ENCODE measurements at regions not wholly inside any gene's neighbourhood (a gene's known extent, or its start where the extent isn't known, plus 50 kb on each side); places are given as distances from the start of the nearest gene placed in this dataset.

DNA sequence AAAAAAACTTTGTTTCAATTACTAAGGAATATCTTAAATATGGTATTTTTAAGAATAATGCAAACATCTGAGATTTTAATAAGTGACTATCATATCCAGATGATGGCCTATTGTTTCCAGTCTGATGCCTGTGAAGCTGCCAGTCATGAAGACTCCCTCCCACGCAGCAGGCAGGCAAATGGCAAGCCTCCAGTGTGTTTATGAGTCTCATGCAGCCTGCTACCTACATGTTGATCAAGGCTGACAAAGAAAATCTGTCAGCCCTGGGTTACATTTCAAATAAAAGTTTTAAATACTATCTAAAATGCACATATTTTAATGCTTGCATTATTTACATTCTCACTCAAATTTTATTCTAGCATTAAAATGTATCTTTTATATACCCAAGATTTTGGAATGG, 137.6 kb upstream of the RNPC3 start:
- H3K4me3 ChIP-seq (ENCODE audit: low read depth, low read length), result no peak overlapping the region
- no peak for DNase-seq (ENCODE audit: low read depth)
- TF ChIP-seq, protein P1, sequence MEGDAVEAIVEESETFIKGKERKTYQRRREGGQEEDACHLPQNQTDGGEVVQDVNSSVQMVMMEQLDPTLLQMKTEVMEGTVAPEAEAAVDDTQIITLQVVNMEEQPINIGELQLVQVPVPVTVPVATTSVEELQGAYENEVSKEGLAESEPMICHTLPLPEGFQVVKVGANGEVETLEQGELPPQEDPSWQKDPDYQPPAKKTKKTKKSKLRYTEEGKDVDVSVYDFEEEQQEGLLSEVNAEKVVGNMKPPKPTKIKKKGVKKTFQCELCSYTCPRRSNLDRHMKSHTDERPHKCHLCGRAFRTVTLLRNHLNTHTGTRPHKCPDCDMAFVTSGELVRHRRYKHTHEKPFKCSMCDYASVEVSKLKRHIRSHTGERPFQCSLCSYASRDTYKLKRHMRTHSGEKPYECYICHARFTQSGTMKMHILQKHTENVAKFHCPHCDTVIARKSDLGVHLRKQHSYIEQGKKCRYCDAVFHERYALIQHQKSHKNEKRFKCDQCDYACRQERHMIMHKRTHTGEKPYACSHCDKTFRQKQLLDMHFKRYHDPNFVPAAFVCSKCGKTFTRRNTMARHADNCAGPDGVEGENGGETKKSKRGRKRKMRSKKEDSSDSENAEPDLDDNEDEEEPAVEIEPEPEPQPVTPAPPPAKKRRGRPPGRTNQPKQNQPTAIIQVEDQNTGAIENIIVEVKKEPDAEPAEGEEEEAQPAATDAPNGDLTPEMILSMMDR (IDR thresholded peaks at IDR 0.05; ENCODE audit: insufficient read depth, low read depth, low read length, missing control alignments), result no peak

DNA sequence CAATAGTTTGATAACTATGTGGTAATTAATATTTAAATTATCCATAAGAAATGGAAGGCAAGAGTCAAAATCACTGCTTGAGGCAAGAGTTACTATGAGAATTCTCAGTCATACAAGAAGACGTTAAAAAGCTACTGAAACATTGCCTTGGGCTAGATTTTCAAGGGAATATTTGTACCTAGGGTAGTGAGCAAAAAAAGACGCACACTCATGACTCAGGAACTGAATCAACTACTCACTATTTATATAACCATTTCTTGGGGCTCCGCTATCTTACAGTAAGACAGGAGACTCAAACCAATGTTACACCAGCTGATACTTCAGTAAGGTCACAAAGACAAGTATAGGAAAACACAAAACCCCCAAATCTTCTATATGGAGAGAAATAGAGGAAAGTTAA, 151.5 kb upstream of the RNPC3 start:
- no peak overlapping the region for H3K4me3 ChIP-seq (ENCODE audit: low read depth, low read length)
- TF ChIP-seq, protein P1 (IDR thresholded peaks at IDR 0.05; ENCODE audit: insufficient read depth, low read depth, low read length, missing control alignments), result no peak
- no peak for DNase-seq (ENCODE audit: low read depth)

DNA sequence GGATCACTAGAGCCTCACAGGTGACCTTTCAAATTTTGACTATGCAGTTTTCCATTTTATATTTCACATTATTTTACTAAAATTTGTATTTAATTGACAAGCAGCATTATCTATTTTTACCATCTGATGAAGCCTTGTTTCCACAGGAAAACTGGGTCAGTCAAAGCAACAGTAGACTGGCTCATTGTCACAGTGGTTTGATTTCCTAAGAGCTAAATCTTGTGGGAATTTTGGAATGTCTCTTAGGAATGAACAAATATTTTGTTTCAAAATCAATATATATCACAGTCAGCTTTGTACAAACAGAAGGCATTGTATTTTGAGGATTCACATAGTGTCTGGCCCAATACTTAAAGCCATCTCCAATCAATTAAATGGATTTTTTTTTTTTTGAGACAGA, 152.6 kb upstream of the RNPC3 start:
- H3K4me3 ChIP-seq (ENCODE audit: low read depth, low read length), result no peak overlapping the region
- TF ChIP-seq, protein P1 (IDR thresholded peaks at IDR 0.05; ENCODE audit: insufficient read depth, low read depth, low read length, missing control alignments), result no peak
- no peak for DNase-seq (ENCODE audit: low read depth)

DNA sequence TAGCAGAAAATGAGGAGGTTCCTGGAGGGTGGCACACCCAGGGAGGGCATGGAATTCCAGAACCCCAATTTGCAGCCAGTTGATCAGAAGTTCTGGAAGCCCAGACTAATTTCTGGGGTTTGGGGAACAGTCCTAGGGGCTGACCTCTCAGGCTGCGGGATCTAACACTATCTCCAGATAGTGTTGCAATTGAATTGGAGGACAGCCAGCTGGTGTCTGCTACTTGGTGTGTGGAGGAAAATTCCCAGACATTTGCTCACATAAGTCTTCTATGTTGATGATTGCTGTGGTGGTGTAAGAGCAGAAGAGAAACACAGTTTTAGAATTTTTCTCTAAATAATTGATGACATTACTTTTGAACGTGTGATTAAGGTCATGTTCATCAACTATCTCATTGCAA, 154.3 kb upstream of the RNPC3 start:
- no peak for DNase-seq (ENCODE audit: low read depth)
- TF ChIP-seq, protein P1 (IDR thresholded peaks at IDR 0.05; ENCODE audit: insufficient read depth, low read depth, low read length, missing control alignments), result no peak
- no peak overlapping the region for H3K4me3 ChIP-seq (ENCODE audit: low read depth, low read length)

DNA sequence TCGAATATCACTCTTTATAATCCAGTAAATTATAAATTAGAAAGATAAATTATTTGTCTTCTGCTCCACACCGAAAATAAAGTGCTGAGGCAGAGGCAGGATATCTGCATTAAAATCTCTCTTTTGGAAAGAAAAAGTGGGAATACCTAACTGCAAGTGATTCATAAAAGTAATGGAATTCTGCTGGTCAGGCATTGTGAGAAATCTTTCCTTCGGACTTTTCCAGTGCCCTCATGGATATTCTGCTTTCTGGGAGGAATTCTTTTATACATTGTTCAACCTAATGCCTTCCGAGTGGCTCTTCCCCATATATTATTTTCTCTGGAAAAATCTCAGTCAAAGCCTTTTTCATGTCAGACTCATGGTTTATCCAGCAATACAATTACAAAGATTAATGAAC, 158.3 kb upstream of the RNPC3 start:
- H3K4me3 ChIP-seq (ENCODE audit: low read depth, low read length), result no peak overlapping the region
- TF ChIP-seq, protein P1 (IDR thresholded peaks at IDR 0.05; ENCODE audit: insufficient read depth, low read depth, low read length, missing control alignments), result no peak
- no peak for DNase-seq (ENCODE audit: low read depth)

DNA sequence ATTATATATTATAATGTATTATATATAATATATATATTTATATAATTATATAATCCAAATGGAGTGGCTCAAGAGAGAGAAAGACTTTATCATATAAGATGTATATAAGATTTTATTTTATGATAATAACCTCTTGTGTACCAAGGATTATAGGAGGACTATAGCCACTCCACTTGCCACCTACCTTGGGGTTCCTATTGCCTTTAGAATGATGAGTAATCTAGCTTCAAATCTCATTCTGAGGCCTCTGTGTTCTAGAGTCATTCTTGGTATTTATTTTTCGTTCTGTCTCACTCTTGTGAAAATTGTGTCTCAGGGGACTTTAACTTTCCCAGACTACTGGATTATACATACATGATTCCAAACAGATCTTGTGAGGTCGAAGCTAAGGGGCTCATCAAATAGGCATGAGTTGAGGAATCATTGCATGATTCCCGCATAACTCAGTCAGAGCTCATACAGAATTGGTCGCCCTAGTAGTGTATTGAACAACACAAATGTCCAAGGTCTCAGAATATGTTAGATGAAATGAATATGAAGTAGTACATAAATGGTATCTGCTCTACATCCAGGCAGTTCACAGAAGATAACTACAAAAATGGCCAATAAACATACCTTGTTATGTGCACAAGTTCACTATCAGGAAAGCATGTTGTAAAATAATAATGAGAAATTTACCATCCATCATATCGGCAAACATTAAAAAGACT, 159.5 kb upstream of the RNPC3 start:
- DNase-seq (ENCODE audit: low read depth), result no peak

More for the DNA sequence above, 159.5 kb upstream of the RNPC3 start:
- TF ChIP-seq, protein P1 (IDR thresholded peaks at IDR 0.05; ENCODE audit: insufficient read depth, low read depth, low read length, missing control alignments), result no peak
- H3K4me3 ChIP-seq (ENCODE audit: low read depth, low read length), result no peak overlapping the region
